ENCODE measurements at regions not wholly inside any gene's neighbourhood (a gene's known extent, or its start where the extent isn't known, plus 50 kb on each side); places are given as distances from the start of the nearest gene placed in this dataset.
"Not testable (repeated sequence)": the region's sequence is repeated elsewhere in the genome, so short reads cannot be mapped to it uniquely, and the experiment has no call there.

DNA sequence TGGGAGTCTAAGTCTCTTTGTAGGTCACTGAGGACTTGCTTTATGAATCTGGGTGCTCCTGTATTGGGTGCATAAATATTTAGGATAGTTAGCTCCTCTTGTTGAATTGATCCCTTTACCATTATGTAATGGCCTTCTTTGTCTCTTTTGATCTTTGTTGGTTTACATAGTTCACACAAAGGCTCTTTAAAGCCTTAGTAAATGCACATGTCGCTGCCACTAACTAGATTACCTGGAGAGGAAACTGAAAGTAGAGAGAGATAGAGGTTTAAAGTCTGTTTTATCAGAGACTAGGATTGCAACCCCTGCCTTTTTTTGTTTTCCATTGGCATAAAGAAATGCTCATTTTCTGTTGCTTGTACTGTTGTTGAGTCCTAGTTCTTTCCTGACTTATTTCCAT lies 392.4 kb upstream of the GBE1 start:
- H3K4me1 ChIP-seq (ENCODE audit: control insufficient read depth in 5 of 5, insufficient read depth in 5 of 5, low read length in 5 of 5); H3K36me3 ChIP-seq (ENCODE audit: control insufficient read depth in 5 of 5, insufficient read depth in 5 of 5, low read length in 5 of 5); H3K9ac ChIP-seq (ENCODE audit: low read length in 5 of 5); H3K27me3 ChIP-seq (ENCODE audit: control insufficient read depth in 5 of 5, insufficient read depth in 4 of 5, low read length in 5 of 5); H3K27ac ChIP-seq (ENCODE audit: low read depth, low read length); H3K4me3 ChIP-seq (ENCODE audit: low read depth in 1 of 5, low read length in 5 of 5); H3K9me3 ChIP-seq (ENCODE audit: control insufficient read depth in 5 of 5, low read length in 5 of 5): not testable (repeated sequence)

DNA sequence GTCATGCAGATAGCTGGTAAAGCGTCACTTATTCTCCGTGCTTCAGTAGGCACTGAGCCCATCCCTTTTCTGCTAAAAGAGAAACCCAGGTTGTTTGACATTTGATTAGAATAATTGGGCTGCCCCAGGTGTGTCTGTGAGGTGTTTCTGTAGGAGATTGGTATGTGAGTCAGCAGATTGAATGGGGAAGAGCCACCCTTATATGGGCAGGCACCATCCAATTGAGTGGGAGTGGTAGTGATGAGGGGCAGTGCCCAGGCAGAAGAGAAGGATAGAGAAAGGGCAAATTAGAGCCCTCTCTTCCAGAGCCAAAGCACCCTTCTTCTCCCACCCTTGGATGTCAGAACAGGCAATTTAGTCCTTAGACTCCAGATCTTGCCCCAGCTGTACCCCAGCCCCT lies 384.3 kb upstream of the GBE1 start:
- no peak overlapping the region for H3K27ac ChIP-seq (ENCODE audit: low read depth, low read length)
- no peaks in the 10 kb centered on the region for H3K36me3 ChIP-seq (ENCODE audit: control insufficient read depth in 5 of 5, insufficient read depth in 5 of 5, low read length in 5 of 5)
- H3K9me3 ChIP-seq (ENCODE audit: control insufficient read depth in 5 of 5, low read length in 5 of 5), result no peaks in the 10 kb centered on the region
- H3K4me3 ChIP-seq (ENCODE audit: low read depth in 1 of 5, low read length in 5 of 5), result no peak overlapping the region
- no peaks in the 10 kb centered on the region for H3K27me3 ChIP-seq (ENCODE audit: control insufficient read depth in 5 of 5, insufficient read depth in 4 of 5, low read length in 5 of 5)
- H3K9ac ChIP-seq (ENCODE audit: low read length in 5 of 5), result no peak overlapping the region
- no peaks in the 10 kb centered on the region for H3K4me1 ChIP-seq (ENCODE audit: control insufficient read depth in 5 of 5, insufficient read depth in 5 of 5, low read length in 5 of 5)

DNA sequence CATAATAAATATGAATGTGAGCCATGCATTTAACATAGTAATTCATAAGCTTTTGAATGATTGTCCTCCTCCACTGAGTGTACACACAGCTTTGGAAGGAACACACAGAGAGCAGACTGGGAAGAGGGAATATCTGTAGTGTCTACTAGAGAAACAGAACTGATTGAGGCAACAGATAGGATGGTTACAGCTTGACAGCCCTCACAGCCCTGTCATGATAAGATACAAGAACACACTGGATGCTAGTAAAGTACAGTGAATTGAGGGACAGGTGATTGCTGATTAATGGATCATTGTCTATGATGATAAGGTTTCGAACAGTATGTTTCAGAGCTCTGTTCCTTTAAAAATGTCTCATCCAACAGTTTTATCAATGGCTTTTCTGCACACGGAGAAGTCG lies 383.4 kb upstream of the GBE1 start:
- Histone ChIP-seq H3K9me3 (ENCODE audit: control insufficient read depth in 5 of 5, low read length in 5 of 5) (no peaks in the 10 kb centered on the region), H3K4me3 (ENCODE audit: low read depth in 1 of 5, low read length in 5 of 5) (no peak overlapping the region), H3K36me3 (ENCODE audit: control insufficient read depth in 5 of 5, insufficient read depth in 5 of 5, low read length in 5 of 5) (no peaks in the 10 kb centered on the region), H3K9ac (ENCODE audit: low read length in 5 of 5) (no peak overlapping the region), H3K4me1 (ENCODE audit: control insufficient read depth in 5 of 5, insufficient read depth in 5 of 5, low read length in 5 of 5) (no peaks in the 10 kb centered on the region), H3K27ac (ENCODE audit: low read depth, low read length) (no peak overlapping the region), H3K27me3 (ENCODE audit: control insufficient read depth in 5 of 5, insufficient read depth in 4 of 5, low read length in 5 of 5) (no peaks in the 10 kb centered on the region)

DNA sequence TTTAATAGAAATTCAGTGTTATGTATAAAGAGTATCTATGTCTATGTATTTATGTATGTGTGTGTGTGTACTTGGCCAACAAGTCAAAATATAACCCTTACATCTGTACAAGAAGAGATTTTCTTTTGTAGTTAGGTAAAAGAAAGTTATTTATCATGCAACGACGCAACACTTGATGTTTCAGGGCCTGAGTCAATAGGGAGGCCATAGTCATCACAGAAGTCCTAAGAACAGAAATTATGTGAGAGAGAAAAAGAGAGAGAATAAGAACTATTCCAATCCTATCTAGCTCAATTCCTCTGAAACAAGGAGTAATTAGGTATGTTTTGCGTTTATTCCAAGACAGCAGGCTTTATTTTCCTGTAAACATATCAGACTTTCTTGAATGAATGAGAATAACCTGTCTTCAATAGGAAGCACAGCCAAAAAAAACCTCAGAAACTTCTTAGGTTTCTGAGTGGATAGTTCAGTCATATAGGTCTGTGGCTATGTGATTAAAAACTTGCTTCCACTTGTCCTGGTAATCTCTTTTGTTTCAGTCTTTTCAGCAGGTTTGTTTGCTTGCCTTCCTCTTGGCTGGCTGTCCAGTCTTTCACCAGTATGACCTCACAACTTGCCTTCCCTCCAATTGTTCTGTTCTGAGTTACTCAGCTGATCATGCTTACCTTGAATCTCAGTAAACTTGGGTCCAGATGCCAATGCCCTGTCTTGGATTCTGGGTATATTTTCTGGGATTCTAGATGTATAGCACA lies 382.4 kb upstream of the GBE1 start:
- no peak overlapping the region for H3K27ac ChIP-seq (ENCODE audit: low read depth, low read length)
- H3K27me3 ChIP-seq (ENCODE audit: control insufficient read depth in 5 of 5, insufficient read depth in 4 of 5, low read length in 5 of 5), result no peaks in the 10 kb centered on the region
- H3K36me3 ChIP-seq (ENCODE audit: control insufficient read depth in 5 of 5, insufficient read depth in 5 of 5, low read length in 5 of 5), result no peaks in the 10 kb centered on the region
- H3K4me3 ChIP-seq (ENCODE audit: low read depth in 1 of 5, low read length in 5 of 5), result no peak overlapping the region
- no peaks in the 10 kb centered on the region for H3K4me1 ChIP-seq (ENCODE audit: control insufficient read depth in 5 of 5, insufficient read depth in 5 of 5, low read length in 5 of 5)
- no peak overlapping the region for H3K9ac ChIP-seq (ENCODE audit: low read length in 5 of 5)
- H3K9me3 ChIP-seq (ENCODE audit: control insufficient read depth in 5 of 5, low read length in 5 of 5), result peaks cover 0 to 8% (median 7%) of the 10 kb centered on the region in 5 donors

DNA sequence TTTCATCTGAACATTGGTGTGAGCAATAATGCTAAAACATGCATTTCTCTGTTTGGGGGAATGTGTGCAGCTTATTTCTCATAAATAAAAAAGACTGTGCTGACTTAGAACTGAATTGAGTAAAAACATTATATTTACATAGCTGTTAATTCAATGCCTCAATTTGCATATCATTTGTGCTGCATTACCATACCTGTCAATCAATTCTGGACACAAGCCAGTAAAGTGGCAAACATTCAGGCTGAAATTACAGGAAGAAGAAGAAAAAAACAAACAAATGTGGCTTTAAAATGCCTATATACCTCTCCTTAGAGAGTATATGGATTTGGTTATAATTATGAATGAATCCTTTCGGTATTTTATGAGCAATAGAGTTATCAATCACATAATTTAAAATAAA lies 380.1 kb upstream of the GBE1 start:
- Histone ChIP-seq H3K9ac (ENCODE audit: low read length in 5 of 5) (no peak overlapping the region), H3K27ac (ENCODE audit: low read depth, low read length) (no peak overlapping the region), H3K36me3 (ENCODE audit: control insufficient read depth in 5 of 5, insufficient read depth in 5 of 5, low read length in 5 of 5) (no peaks in the 10 kb centered on the region), H3K27me3 (ENCODE audit: control insufficient read depth in 5 of 5, insufficient read depth in 4 of 5, low read length in 5 of 5) (no peaks in the 10 kb centered on the region), H3K4me3 (ENCODE audit: low read depth in 1 of 5, low read length in 5 of 5) (no peak overlapping the region), H3K4me1 (ENCODE audit: control insufficient read depth in 5 of 5, insufficient read depth in 5 of 5, low read length in 5 of 5) (no peaks in the 10 kb centered on the region), H3K9me3 (ENCODE audit: control insufficient read depth in 5 of 5, low read length in 5 of 5) (peaks cover 0 to 9% (median 7%) of the 10 kb centered on the region in 5 donors)

DNA sequence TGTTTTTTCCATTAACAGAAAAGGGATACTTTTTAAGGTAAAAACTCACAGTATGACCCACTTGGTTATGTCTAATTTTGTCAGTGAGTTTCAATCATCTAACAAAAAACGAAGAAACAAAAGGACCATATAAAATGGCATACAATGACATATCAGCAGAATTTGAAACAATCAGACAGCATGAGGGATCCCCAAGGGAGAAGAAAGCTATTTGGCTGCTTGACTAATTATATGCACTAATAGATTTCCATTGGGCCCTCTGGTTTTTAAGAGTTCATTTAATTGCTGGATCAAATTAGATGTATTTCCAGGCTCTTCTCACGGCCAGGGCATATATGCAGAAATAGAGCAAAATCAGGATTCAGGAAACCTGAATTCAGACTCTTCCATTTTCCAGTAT lies 376.4 kb upstream of the GBE1 start:
- Histone ChIP-seq H3K4me3 (ENCODE audit: low read depth in 1 of 5, low read length in 5 of 5) (no peak overlapping the region), H3K27ac (ENCODE audit: low read depth, low read length) (no peak overlapping the region), H3K36me3 (ENCODE audit: control insufficient read depth in 5 of 5, insufficient read depth in 5 of 5, low read length in 5 of 5) (no peaks in the 10 kb centered on the region), H3K27me3 (ENCODE audit: control insufficient read depth in 5 of 5, insufficient read depth in 4 of 5, low read length in 5 of 5) (no peaks in the 10 kb centered on the region), H3K4me1 (ENCODE audit: control insufficient read depth in 5 of 5, insufficient read depth in 5 of 5, low read length in 5 of 5) (no peaks in the 10 kb centered on the region), H3K9ac (ENCODE audit: low read length in 5 of 5) (no peak overlapping the region), H3K9me3 (ENCODE audit: control insufficient read depth in 5 of 5, low read length in 5 of 5) (peaks cover 0 to 9% (median 7%) of the 10 kb centered on the region in 5 donors)

DNA sequence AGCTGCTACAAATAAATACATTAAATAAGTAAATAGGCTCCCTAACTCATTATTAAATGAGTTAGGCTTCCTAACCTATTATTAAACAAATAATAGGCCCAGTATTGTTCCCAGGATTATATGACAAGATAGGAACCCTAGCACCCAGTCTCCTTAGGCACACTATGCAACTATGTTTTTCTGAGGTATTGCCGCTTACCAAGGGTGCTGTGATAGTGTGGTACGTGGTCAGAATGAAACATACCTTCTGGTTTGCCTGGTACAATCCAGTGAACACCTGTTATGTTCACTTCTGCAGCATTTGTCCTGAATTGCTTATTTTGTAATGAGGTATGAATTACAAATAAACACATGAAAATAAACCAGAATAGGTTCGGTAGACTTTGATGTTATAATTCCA lies 375.6 kb upstream of the GBE1 start:
- Histone ChIP-seq H3K9ac (ENCODE audit: low read length in 5 of 5) (no peak overlapping the region), H3K4me1 (ENCODE audit: control insufficient read depth in 5 of 5, insufficient read depth in 5 of 5, low read length in 5 of 5) (no peaks in the 10 kb centered on the region), H3K27ac (ENCODE audit: low read depth, low read length) (no peak overlapping the region), H3K4me3 (ENCODE audit: low read depth in 1 of 5, low read length in 5 of 5) (no peak overlapping the region), H3K27me3 (ENCODE audit: control insufficient read depth in 5 of 5, insufficient read depth in 4 of 5, low read length in 5 of 5) (no peaks in the 10 kb centered on the region), H3K9me3 (ENCODE audit: control insufficient read depth in 5 of 5, low read length in 5 of 5) (peaks cover 0 to 9% (median 7%) of the 10 kb centered on the region in 5 donors), H3K36me3 (ENCODE audit: control insufficient read depth in 5 of 5, insufficient read depth in 5 of 5, low read length in 5 of 5) (no peaks in the 10 kb centered on the region)

DNA sequence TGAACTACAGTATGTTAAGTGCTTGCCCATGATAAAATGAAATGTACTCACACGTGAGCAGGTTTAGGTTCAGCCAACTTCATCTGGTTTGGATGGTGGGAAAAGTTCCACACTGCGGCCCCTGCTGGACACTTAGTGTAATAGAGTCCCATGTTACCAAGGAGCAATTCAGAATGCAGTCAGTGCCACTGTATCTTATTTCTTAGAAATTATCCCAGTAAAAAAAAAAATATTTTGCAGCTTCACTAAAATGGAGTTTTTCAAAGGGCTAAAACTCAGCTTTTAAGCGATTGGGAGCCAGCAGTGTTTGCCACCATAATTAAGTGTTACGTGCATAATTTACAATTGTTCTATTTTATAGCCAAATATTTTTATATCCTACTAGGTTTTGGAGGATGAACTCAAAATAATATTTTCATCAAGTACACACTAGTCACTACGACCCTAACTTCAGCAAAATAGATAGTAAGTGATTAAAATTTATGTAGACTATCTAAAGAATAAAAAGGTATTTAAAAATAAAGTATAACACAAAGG lies 371.7 kb upstream of the GBE1 start:
- Histone ChIP-seq H3K27ac (ENCODE audit: low read depth, low read length) (no peak overlapping the region), H3K36me3 (ENCODE audit: control insufficient read depth in 5 of 5, insufficient read depth in 5 of 5, low read length in 5 of 5) (no peaks in the 10 kb centered on the region), H3K9ac (ENCODE audit: low read length in 5 of 5) (no peak overlapping the region), H3K9me3 (ENCODE audit: control insufficient read depth in 5 of 5, low read length in 5 of 5) (no peaks in the 10 kb centered on the region), H3K4me1 (ENCODE audit: control insufficient read depth in 5 of 5, insufficient read depth in 5 of 5, low read length in 5 of 5) (peaks cover 0 to 3% (median 0%) of the 10 kb centered on the region in 5 donors), H3K4me3 (ENCODE audit: low read depth in 1 of 5, low read length in 5 of 5) (no peak overlapping the region), H3K27me3 (ENCODE audit: control insufficient read depth in 5 of 5, insufficient read depth in 4 of 5, low read length in 5 of 5) (no peaks in the 10 kb centered on the region)

DNA sequence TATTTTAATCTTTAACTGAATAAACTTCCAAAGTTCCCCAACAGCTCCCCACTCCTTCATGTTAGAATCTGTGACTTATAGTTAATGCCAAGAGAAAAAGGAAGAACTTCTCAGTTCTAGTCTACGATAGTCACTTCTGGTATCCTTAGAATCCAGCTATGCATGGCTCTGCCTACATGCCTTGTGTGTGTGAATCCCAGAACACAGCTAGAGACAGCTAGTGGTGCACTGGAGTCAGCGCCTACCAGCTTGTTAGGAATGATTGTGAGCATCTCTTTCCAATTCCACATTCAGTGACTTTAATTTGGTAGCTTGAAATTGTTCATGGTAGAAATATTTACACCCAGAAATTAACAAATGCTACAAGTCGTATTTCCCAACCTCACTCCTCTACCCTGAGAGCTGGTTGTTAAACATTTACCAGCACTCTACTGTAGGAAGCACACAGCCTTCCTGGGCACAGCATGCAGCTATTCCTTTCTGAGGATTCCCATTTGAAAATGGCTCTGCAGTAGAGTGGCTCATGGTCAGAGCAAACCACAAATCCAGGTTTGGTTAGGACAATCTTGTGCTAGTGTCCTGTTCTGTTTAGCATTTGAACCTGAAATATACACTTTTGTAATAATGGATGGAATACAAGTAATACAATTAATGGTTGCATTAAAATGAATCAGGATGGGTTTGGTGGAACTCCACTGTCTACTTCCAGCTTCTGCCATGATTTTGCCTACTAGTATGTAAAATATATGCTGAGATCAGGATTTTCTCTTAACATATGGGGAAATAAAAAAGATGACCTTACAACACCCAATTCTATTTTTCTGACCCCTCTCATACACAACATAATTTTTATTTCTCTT lies 371.0 kb upstream of the GBE1 start:
- Histone ChIP-seq H3K9me3 (ENCODE audit: control insufficient read depth in 5 of 5, low read length in 5 of 5) (no peaks in the 10 kb centered on the region), H3K36me3 (ENCODE audit: control insufficient read depth in 5 of 5, insufficient read depth in 5 of 5, low read length in 5 of 5) (no peaks in the 10 kb centered on the region), H3K27me3 (ENCODE audit: control insufficient read depth in 5 of 5, insufficient read depth in 4 of 5, low read length in 5 of 5) (no peaks in the 10 kb centered on the region), H3K4me1 (ENCODE audit: control insufficient read depth in 5 of 5, insufficient read depth in 5 of 5, low read length in 5 of 5) (peaks cover 0 to 3% (median 0%) of the 10 kb centered on the region in 5 donors), H3K27ac (ENCODE audit: low read depth, low read length) (no peak overlapping the region), H3K9ac (ENCODE audit: low read length in 5 of 5) (no peak overlapping the region), H3K4me3 (ENCODE audit: low read depth in 1 of 5, low read length in 5 of 5) (no peak overlapping the region)

DNA sequence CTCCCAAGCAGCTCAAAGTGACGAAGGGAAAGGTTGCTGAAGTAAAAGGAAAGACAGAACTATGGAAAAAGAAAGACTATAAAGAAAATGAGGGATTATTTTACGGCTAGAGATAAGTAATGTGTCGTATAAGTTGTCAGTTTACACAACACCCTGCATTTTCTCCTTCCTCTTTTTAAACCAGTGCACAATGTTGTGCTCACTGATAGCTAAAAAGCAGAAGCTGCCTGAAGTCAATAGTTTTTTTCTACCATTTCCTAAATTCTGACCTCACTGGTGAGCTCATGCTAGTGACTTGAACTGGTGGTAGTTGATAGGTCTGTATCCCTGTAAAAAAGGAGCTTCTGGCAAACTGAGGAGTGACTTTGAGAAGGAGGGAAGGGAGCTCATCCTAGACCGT lies 368.6 kb upstream of the GBE1 start:
- H3K27ac ChIP-seq (ENCODE audit: low read depth, low read length), result no peak overlapping the region

More for the DNA sequence above, 368.6 kb upstream of the GBE1 start:
- Histone ChIP-seq H3K9ac (ENCODE audit: low read length in 5 of 5) (no peak overlapping the region), H3K36me3 (ENCODE audit: control insufficient read depth in 5 of 5, insufficient read depth in 5 of 5, low read length in 5 of 5) (no peaks in the 10 kb centered on the region), H3K4me1 (ENCODE audit: control insufficient read depth in 5 of 5, insufficient read depth in 5 of 5, low read length in 5 of 5) (peaks cover 0 to 3% (median 0%) of the 10 kb centered on the region in 5 donors), H3K9me3 (ENCODE audit: control insufficient read depth in 5 of 5, low read length in 5 of 5) (no peaks in the 10 kb centered on the region), H3K27me3 (ENCODE audit: control insufficient read depth in 5 of 5, insufficient read depth in 4 of 5, low read length in 5 of 5) (no peaks in the 10 kb centered on the region), H3K4me3 (ENCODE audit: low read depth in 1 of 5, low read length in 5 of 5) (no peak overlapping the region)

Measured in subcutaneous abdominal adipose tissue (tissue), 5 donors.